HepG2 (cell line): ENCODE measurements at regions not wholly inside any gene's neighbourhood (a gene's known extent, or its start where the extent isn't known, plus 50 kb on each side); places are given as distances from the start of the nearest gene placed in this dataset.

ENCODE experiments used
- SUZ12 ChIP-seq: fragments of 150-350 bp; IDR thresholded peaks from 2 replicates; pipeline ENCODE4 v1.6.1; 2014; ENCODE audit warnings: low read depth, low read length
- TCF12 ChIP-seq, 2 experiments: fragments of 450-650 bp in 1 of 2; sonication (generic) in 1 of 2; formaldehyde crosslinking in 1 of 2; IDR thresholded peaks; 2 replicates each; pipeline versions ENCODE4 v1.6.1 to v1.8.0; 2017 to 2022; ENCODE audit warnings: antibody characterized with exemption in 1 of 2, mild to moderate bottlenecking in 1 of 2, missing genetic modification reagents in 1 of 2, moderate library complexity in 1 of 2

DNA sequence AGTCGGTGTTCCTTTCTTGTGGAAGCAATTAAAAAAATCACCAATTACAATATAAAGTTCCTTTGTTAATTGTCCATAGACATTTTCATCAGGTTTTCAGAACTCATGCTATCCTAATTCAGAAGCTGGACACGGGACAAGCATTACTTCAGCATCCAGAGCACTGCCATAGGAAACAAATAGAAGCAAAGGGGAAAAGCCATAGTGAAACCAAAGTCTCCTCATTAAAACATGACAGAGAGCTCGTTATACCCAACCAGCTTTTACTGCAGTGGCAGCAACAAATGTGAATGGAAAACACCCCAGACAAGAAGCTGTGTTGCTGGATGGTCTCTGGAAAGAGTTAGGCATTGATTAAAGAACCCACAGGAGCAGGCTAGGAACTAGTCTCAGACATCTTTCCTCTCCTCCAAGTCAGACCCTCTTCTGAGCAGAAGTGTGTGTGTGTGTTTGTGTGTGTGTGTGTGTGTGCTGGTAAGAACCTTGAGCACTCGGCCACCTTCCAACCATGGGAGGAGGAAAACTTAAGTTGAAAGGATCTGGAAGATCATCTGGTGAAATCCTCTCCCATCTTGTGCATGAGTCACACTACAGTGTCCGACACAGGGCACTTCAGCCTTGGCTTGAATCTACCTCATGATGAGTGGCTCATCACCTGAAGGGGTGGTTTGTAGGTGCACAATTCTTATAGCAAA is 162.6 kb upstream of the ADAMTS16 start:
- no peak for TF ChIP-seq SUZ12
- no peak for TF ChIP-seq TCF12 (IDR thresholded peaks at IDR 0.05)
- TF ChIP-seq TCF12 (CRISPR knock-in tag; IDR thresholded peaks at IDR 0.05) = no peak
